Erythroblast (primary cell): ENCODE measurements at regions not wholly inside any gene's neighbourhood (a gene's known extent, or its start where the extent isn't known, plus 50 kb on each side); places are given as distances from the start of the nearest gene placed in this dataset.

Experiments
- DNase-seq, 2 experiments: peaks; one replicate each; lab custom pipeline; 2025; lab: John Stamatoyannopoulos, UW
- GATA1 ChIP-seq: IDR thresholded peaks from 2 replicates; pipeline ENCODE4 v1.6.1; 2011; ENCODE audit warnings: low read depth, mild to moderate bottlenecking, control low read depth, low read length, moderate library complexity
- POLR2A ChIP-seq: IDR thresholded peaks from 2 replicates; pipeline ENCODE4 v1.6.1; 2011; ENCODE audit warnings: mild to moderate bottlenecking, low read length

DNA sequence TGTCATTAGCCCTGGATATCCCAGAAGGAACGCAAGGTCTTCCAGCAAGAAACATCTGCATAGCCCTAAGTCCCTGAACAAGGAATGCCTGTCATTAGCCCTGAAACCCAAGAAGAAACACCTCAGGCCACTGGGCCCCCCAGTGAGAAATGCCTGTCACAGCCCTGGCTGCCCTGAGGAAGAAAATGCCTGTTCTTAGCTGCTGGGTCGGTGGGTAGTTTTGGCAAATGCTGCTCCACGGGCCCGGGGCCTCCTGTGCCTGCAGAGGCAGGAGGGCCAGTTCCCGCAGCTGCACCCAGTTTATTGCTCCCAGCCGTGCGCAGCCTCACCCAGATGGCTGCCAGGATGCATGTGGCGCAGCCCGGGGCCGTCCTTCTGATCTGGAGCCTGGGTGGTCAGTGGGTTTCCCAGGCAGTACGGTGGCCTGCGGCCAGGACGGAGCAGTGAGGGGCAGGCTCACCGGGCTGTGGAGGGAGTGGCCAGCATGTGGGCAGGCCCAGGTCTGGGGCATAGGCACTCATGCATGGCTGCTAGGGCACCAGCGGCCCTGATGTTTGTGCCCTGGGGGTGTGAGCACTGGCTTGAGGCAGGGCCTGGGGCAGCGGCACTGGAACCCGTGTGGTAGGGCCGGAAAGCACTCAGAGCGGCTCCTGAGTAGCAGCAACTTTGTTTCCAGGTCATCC, 219.0 kb downstream of the ERMARD start:
- no peak for DNase-seq
- TF ChIP-seq POLR2A (no peak), GATA1 (no peak)

DNA sequence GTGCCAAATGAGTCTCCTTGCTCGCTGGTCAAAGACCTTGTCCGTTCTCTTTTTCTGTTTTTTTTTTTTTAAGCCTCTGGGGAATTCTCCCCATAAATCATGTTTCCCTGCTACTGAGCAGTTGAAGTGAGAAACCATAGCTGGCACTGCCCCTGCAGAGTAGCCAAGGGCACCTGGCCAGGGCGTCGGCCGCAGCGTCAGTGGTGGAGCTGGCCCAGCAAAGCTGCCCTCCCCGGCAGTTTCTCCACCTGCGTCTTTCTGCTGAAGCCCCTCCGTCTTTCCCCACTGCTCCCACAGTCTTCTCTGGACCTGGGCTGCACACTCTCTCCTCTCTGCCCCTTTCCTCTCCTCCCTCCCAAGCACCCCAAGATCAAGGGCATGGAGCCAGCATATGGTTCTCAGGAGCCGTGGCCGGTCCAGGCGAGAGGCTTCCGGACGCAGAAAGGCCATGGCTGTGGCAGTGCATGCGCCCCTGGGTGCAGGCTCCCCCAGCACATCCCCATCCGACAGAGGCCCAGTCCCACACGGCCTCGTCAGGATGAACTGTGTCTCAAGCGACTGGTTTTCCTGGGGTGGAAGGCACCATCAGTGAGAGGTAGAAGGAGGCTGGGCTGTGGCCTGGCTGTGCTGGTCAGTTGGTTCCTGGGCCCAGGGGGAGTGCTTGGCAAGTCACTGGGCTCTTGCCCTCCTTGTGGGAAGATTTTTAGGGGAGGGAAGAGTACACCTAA, 218.1 kb downstream of the ERMARD start:
- no peak for DNase-seq
- TF ChIP-seq POLR2A (no peak), GATA1 (no peak)

DNA sequence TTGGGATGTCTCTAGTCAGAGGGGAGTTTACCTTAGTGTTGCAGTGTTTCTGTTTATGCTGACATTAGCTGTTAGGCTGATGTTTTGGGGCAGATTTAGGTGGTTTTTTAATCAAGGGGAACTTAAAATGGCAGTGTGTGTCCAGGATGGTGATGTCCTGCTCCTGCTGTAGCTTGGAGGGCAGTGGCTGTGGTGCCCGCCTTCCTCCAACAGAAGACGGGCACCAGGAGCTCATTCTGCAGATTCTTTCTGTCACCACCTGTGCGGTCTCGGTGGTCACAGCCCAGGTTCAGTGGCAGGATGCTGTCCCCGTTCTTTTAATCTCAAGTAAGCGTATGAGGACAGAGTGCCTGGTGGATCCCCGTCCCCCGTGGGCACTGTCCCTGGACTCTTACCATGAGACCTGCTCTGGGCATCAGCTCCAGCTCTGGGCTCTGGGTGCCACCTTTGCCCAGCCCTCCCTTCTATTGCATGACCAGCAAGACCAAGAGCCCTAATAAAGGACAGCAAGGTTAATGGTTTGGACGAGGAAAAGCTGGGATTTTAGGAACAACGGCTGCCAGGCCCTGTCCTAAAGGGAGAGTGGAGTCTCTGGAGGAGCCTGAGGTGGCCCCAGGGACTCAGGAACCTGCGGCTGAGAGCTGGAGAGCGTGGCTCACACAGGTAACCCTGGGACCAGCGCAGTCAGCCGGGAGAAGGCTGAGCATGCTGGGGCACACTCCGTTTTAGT, 217.3 kb downstream of the ERMARD start:
- TF ChIP-seq GATA1 (no peak), POLR2A (no peak)
- no peak for DNase-seq

- TF ChIP-seq POLR2A (no peak), GATA1 (no peak)
- no peak for DNase-seq
Measured at GRCh38 chr6:169967687-169968086, 216.3 kb downstream of the ERMARD start.

- DNase-seq: no peak
- TF ChIP-seq GATA1 (no peak), POLR2A (no peak)
Measured at GRCh38 chr6:169966312-169967181, 215.1 kb downstream of the ERMARD start.

GRCh38 chr6:169965657-169966311, 214.4 kb downstream of the ERMARD start:
- DNase-seq: no peak
- no peak for TF ChIP-seq GATA1
- TF ChIP-seq POLR2A: no peak

DNA sequence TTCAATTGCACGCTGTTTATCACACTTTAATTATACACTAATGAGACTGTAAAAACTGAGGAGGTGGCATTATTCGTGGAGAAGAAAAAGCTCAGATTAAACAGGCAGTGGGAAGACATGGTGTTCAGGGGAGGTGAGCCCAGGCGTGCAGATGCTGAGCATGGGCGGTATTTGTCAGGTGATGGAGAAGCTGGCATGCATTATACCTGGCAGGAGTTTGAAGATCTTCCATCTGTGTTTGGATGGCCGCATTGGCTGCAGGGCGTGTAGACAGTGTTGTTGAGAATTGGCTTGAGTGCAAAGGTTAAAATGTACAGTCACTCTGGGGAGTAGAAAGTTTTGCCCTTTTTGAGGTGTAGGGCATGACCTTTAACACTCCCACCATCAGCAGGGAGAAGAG, 213.8 kb downstream of the ERMARD start:
- no peak for DNase-seq
- TF ChIP-seq GATA1 (no peak), POLR2A (no peak)

- no peak for DNase-seq
- no peak for TF ChIP-seq POLR2A
- TF ChIP-seq GATA1: no peak
Measured at GRCh38 chr6:169964486-169965180, 213.2 kb downstream of the ERMARD start.

DNA sequence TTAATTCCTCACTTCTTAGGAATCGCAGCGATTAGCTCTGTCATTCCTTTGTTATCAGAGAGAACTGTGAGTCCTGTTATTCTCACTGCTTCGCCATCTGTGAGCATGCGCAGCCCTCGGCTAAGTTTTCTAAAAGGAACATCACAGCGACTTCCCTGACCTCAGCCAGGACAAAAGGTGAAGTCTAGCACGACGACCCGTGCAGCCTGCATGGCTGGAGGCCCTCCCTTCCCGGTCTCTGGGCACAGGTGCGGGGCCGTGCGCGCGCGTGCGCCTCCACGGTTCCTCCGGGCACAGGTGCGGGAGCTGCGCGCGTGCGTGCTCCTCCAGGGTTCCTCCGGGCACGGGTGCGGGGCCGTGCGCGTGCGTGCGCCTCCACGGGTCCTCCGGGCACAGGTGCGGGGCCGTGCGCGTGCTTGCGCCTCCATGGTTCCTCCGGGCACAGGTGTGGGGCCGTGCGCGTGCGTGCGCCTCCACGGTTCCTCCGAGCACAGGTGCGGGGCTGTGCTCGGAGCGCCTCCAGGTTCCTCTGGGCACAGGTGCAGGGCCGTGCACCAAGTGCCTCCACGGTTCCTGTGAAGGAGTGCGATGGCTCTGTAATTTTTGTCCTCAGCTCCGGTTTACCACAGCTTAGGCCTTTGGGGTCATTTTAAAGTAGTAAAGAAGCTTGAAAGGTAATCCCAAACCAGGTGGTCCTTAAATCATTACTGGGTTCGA, 212.3 kb downstream of the ERMARD start:
- TF ChIP-seq GATA1 (no peak), POLR2A (no peak)
- no peak for DNase-seq

GRCh38 chr6:169962604-169963469, 211.4 kb downstream of the ERMARD start:
- no peak for DNase-seq
- TF ChIP-seq POLR2A: no peak
- no peak for TF ChIP-seq GATA1

- no peak for TF ChIP-seq GATA1
- no peak for TF ChIP-seq POLR2A
- no peak for DNase-seq
Measured at GRCh38 chr6:169961772-169962561, 210.5 kb downstream of the ERMARD start.
